ENCODE measurements at regions not wholly inside any gene's neighbourhood (a gene's known extent, or its start where the extent isn't known, plus 50 kb on each side); places are given as distances from the start of the nearest gene placed in this dataset.

DNA sequence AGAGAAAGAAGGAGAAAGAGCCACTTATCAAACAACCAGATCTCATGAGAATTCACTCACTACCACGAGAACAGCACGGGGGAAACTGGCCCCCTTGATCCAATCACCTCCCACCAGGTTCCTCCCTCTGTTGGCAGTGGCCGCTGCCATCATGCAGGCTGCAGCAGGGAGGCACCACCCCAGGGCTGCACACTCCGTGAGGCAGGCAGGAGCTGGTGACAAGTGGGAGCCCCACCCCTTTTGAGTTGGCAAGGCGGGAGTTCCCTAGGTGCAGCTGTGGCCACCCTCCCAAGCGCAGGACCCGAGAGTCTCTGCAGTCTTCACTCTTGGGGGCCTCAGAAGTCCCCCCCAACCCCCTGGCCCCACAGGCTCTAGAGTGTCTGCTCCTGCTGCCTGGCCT lies 83.9 kb upstream of the GJB5 start:
- TF ChIP-seq, protein P1, sequence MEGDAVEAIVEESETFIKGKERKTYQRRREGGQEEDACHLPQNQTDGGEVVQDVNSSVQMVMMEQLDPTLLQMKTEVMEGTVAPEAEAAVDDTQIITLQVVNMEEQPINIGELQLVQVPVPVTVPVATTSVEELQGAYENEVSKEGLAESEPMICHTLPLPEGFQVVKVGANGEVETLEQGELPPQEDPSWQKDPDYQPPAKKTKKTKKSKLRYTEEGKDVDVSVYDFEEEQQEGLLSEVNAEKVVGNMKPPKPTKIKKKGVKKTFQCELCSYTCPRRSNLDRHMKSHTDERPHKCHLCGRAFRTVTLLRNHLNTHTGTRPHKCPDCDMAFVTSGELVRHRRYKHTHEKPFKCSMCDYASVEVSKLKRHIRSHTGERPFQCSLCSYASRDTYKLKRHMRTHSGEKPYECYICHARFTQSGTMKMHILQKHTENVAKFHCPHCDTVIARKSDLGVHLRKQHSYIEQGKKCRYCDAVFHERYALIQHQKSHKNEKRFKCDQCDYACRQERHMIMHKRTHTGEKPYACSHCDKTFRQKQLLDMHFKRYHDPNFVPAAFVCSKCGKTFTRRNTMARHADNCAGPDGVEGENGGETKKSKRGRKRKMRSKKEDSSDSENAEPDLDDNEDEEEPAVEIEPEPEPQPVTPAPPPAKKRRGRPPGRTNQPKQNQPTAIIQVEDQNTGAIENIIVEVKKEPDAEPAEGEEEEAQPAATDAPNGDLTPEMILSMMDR (IDR thresholded peaks at IDR 0.05; ENCODE audit: insufficient read depth, low read depth, low read length, missing control alignments) = no peak
- no peak overlapping the region for H3K4me3 ChIP-seq (ENCODE audit: low read depth, low read length)
- no peak for DNase-seq (ENCODE audit: low read depth)

- H3K4me3 ChIP-seq (ENCODE audit: low read depth, low read length) = no peak overlapping the region
- DNase-seq (ENCODE audit: low read depth) = no peak
- TF ChIP-seq, protein P1 (IDR thresholded peaks at IDR 0.05; ENCODE audit: insufficient read depth, low read depth, low read length, missing control alignments) = no peak
Observed at GRCh38 chr1:34671887-34672286, 83.0 kb upstream of the GJB5 start.

DNA sequence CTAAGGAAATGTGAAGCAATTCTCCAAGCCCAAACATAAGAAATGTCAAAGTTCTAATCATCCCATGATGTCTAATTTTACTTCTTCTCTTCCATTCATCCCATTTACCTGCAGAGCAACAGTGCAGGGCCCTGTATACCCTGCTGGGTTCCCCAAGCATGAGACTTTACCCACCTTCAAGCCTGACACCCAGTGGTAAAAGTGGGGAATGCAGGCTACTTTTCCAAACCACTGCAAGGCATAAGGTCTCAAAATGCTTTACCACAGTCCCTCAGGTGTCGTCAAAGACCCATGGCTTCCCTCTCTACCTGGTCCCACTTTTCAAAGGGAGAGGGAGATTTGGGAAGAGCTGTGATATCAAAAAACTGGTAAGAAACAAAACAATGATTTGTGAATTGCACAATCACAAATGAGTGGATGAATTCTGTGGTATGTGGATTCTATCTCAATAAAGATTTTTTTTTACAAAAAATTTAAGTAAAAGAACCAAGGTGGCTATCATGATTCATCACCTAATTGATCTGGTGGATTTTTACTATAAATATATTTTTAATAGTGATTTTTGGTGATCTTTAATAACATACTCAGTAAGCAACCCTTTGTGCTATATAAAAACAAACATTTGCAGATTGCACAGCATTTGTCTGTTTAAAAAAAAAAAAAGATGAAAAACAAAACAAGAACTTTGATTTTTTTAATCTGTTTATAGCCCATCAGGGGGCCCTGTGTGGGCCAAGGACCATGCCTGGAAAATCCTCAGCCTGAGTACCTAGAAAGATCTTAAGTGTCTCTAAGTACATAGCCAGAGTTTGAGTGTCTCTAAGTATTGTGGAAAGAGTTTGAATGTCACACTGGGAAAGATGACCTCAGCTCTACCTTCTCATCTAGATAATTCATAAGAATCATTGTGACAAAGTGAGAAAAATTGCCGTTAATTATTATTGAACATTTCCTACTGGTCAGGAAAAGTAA lies 73.1 kb upstream of the GJB5 start:
- peak; percentile 54 for DNase-seq (ENCODE audit: low read depth)

DNA sequence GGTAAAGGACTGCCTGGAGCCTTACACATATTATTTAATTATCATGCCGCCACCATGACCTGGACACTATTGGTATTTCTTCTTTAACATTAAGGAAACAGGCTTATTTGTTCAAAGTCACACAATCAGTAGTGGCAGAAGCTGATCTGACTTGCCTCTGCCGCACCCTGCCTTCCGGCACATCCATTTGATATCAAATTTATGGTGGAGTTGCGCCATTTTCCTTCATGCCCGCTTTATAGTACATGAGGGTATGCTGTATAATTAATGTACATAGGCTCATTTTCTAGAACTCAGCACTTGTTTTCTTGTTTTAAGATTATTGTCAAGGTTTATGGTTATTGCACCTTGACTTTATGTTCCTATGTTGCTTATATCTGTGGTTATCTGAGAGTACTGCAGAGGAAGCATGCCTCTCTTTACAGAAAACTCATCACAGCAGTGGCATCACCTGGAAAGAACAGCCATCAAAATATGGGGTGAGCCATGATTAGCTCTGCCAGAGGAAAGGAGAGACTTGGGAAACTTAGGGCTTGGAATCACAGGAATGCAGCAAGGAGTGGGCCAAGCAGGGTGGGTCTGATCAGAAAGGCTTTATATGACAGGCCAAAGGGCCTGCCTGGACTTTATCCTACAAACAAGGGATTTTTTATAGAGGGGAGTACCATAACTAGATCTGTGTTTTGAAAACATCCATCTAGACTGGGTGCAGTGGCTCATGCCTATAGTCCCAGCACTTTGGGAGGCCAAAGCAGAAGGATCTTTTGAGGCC lies 72.2 kb upstream of the GJB5 start:
- H3K4me3 ChIP-seq (ENCODE audit: low read depth, low read length) = no peak overlapping the region
- DNase-seq (ENCODE audit: low read depth) = no peak
- TF ChIP-seq, protein P1 (IDR thresholded peaks at IDR 0.05; ENCODE audit: insufficient read depth, low read depth, low read length, missing control alignments) = no peak

More for the DNA sequence above, 73.1 kb upstream of the GJB5 start:
- no peak overlapping the region for H3K4me3 ChIP-seq (ENCODE audit: low read depth, low read length)
- TF ChIP-seq, protein P1 (IDR thresholded peaks at IDR 0.05; ENCODE audit: insufficient read depth, low read depth, low read length, missing control alignments) = peak; percentile 80

GRCh38 chr1:34683616-34684015 lies 71.2 kb upstream of the GJB5 start:
- no peak overlapping the region for H3K4me3 ChIP-seq (ENCODE audit: low read depth, low read length)
- DNase-seq (ENCODE audit: low read depth) = no peak
- TF ChIP-seq, protein P1 (IDR thresholded peaks at IDR 0.05; ENCODE audit: insufficient read depth, low read depth, low read length, missing control alignments) = no peak

DNA sequence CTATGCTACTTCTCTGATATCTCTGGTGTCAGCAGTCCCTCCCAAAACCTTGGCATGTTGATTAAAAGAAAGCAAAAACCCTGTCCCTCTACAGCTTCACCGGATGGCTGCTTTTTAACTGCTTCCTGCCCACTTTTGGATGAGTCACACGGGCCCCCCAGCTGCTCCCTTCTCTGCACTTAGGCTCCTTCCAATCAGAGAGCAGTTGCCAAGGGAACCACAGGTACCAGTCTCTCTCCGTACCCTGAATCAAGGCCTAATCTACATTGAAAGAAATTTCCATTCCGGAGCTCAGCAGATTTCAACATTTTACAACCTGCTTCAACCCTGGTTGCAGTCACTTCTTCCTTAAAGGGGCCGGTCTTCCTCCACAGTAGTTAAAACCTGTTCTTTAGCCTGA lies 70.6 kb upstream of the GJB5 start:
- H3K4me3 ChIP-seq (ENCODE audit: low read depth, low read length) = no peak overlapping the region
- TF ChIP-seq, protein P1 (IDR thresholded peaks at IDR 0.05; ENCODE audit: insufficient read depth, low read depth, low read length, missing control alignments) = no peak
- peak; percentile 3 for DNase-seq (ENCODE audit: low read depth)
